Fibroblast of the aortic adventitia (primary cell): ENCODE measurements at regions not wholly inside any gene's neighbourhood (a gene's known extent, or its start where the extent isn't known, plus 50 kb on each side); places are given as distances from the start of the nearest gene placed in this dataset.

ENCODE experiments used
- DNase-seq: peaks from one replicate; pipeline ENCODE4 v3.0.0-alpha.2; 2010; ENCODE audit warnings: low read depth
- H3K4me3 ChIP-seq: 2 replicates; pipeline ENCODE4 v1.5.1; 2011; ENCODE audit warnings: low read depth, mild to moderate bottlenecking, control low read depth, low read length, moderate library complexity
- TF ChIP-seq, protein P1 (sequence below): IDR thresholded peaks from 2 replicates; pipeline ENCODE4 v1.5.1; 2011; ENCODE audit warnings: mild to moderate bottlenecking, low read length, control low read depth, inconsistent platforms; ENCODE audit not compliant: insufficient read depth

DNA sequence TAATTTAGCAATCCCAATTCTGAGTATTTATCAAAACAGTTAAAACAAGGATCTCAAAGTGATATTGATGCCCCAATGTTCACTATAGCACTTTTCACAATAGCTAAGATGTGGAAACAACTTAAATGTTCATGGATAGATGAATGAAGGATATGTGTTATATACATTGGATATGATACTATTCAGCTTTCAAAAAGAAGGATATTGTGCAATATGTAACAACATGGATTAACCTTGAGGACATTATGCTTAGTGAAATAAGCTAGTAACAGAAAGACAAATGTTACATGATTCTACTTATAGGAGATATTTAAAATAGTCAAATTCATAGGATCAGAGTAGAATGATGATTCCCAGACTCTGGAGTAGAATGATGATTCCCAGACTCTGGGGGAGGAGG is 78.0 kb downstream of the INSIG2 start:
- H3K4me3 ChIP-seq = no peak overlapping the region
- DNase-seq = no peak
- TF ChIP-seq, protein P1, sequence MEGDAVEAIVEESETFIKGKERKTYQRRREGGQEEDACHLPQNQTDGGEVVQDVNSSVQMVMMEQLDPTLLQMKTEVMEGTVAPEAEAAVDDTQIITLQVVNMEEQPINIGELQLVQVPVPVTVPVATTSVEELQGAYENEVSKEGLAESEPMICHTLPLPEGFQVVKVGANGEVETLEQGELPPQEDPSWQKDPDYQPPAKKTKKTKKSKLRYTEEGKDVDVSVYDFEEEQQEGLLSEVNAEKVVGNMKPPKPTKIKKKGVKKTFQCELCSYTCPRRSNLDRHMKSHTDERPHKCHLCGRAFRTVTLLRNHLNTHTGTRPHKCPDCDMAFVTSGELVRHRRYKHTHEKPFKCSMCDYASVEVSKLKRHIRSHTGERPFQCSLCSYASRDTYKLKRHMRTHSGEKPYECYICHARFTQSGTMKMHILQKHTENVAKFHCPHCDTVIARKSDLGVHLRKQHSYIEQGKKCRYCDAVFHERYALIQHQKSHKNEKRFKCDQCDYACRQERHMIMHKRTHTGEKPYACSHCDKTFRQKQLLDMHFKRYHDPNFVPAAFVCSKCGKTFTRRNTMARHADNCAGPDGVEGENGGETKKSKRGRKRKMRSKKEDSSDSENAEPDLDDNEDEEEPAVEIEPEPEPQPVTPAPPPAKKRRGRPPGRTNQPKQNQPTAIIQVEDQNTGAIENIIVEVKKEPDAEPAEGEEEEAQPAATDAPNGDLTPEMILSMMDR = no peak

DNA sequence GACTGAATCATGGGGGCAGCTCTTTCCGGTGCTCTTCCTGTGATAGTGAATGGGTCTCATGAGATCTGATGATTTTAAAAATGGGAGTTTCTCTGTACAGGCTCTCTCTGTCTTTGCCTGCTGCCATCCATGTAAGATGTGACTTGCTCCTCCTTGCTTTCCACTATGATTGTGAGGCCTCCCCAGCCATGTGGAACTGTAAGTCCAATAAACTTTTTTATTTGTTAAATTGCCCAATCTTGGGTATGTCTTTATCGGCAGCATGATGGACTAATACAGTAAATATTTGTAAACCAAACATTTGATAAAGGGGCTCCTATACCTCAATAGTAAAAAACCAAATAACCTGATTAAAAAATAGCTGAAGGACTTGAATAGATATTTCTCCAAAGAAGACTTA is 77.3 kb downstream of the INSIG2 start:
- TF ChIP-seq, protein P1 = no peak
- DNase-seq = no peak
- no peak overlapping the region for H3K4me3 ChIP-seq
